C4-2B (cell line): ENCODE measurements at regions not wholly inside any gene's neighbourhood (a gene's known extent, or its start where the extent isn't known, plus 50 kb on each side); places are given as distances from the start of the nearest gene placed in this dataset.

Source experiments
- CTCF ChIP-seq: fragments of 450-650 bp; conservative IDR thresholded peaks from 2 replicates; pipeline ENCODE4 v1.5.1; 2017; ENCODE audit warnings: mild to moderate bottlenecking
- ZFX ChIP-seq: fragments of 450-650 bp; IDR thresholded peaks from 2 replicates; pipeline ENCODE4 v1.6.1; 2017

- no peak for TF ChIP-seq CTCF
- no peak for TF ChIP-seq ZFX
Observed at GRCh38 chr2:101534149-101534611, 59.3 kb upstream of the RFX8 start.
